ENCODE measurements at regions not wholly inside any gene's neighbourhood (a gene's known extent, or its start where the extent isn't known, plus 50 kb on each side); places are given as distances from the start of the nearest gene placed in this dataset.

DNA sequence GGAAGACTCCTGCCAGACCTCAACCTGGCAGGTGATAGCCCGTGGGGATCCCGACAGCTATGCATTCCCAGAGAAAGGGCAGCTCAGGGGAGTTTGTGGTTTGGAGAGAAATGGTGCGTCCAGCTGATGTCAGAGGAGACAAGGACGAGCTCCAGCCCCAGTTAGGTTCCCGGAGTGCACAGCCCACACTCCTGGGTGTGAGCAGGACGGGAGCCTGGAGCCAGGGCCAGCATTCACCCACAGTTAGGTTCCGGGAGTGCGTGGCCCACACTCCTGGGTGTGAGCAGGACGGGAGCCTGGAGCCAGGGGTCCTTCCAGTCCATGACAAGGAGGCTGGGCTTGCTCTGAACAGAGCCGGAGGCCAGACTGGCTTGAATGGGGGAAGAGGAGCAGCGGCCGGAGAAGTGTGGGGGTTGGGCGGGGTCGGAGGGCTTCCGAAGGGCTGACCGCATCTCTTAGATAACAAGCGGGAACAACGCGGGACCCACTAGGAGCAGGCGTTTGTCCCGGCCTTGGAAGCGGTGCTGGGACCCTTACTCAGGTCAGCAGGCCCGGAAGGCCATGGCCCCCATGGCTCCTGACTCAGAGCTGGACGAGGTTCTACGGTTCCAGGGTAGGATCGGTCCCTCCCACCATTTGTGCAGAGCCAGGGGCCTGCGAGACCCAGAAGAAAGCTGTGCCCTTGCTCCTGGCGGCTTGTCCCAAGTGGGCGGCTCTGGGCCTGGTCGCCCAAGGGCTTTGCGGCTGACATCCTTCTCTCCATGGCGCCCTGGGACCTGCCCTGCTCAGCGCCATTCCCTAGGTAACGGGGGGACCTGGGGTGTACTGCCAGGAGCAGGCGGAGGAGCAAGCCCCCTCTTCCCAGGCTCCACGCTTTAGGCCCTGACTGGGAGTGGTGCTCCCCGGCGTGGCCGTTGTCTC is 185.6 kb downstream of the RTP5 start:
- TF ChIP-seq TCF12 (IDR thresholded peaks at IDR 0.05; ENCODE audit: low read depth) (no peak), CREB1 (IDR thresholded peaks at IDR 0.05; ENCODE audit: low read depth) (no peak), RAD21 (IDR thresholded peaks at IDR 0.05; ENCODE audit: low read depth) (no peak), CEBPB (IDR thresholded peaks at IDR 0.05) (no peak), EGR1 (IDR thresholded peaks at IDR 0.05) (no peak), EP300 (IDR thresholded peaks at IDR 0.05; ENCODE audit: borderline replicate concordance) (no peak), TEAD4 (IDR thresholded peaks at IDR 0.05) (no peak), ZBTB7A (IDR thresholded peaks at IDR 0.05; ENCODE audit: low read depth) (no peak), TAF1 (IDR thresholded peaks at IDR 0.05; ENCODE audit: low read depth) (no peak), REST (IDR thresholded peaks at IDR 0.05; ENCODE audit: low read depth) (no peak), NFIC (IDR thresholded peaks at IDR 0.05) (no peak), YY1 (IDR thresholded peaks at IDR 0.05; ENCODE audit: low read depth) (no peak), FOXM1 (IDR thresholded peaks at IDR 0.05; ENCODE audit: borderline replicate concordance, low read depth) (no peak)
- TF ChIP-seq, protein P1, sequence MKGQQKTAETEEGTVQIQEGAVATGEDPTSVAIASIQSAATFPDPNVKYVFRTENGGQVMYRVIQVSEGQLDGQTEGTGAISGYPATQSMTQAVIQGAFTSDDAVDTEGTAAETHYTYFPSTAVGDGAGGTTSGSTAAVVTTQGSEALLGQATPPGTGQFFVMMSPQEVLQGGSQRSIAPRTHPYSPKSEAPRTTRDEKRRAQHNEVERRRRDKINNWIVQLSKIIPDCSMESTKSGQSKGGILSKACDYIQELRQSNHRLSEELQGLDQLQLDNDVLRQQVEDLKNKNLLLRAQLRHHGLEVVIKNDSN (IDR thresholded peaks at IDR 0.05) = no peak

DNA sequence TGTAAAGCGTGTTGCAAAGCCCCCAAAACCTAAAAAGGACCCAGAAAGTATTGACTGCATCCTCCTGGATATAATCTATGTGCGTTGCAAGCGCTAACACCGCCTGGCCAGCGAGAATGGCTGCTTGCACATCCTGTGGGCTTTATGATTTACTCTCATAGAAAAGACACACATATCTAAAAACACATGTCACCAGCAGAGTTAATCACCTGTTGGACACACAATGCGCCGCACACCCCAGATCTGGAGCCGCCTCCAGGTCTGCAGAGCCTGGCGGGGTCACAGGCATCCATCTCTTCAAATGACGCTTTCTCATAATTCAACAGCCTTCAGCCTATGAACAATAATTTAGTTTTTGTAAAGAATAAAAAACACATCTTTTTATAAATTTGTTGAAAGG is 186.5 kb downstream of the RTP5 start:
- no peak for TF ChIP-seq ZBTB7A (IDR thresholded peaks at IDR 0.05; ENCODE audit: low read depth)
- no peak for TF ChIP-seq RAD21 (IDR thresholded peaks at IDR 0.05; ENCODE audit: low read depth)

- TF ChIP-seq, protein P2, sequence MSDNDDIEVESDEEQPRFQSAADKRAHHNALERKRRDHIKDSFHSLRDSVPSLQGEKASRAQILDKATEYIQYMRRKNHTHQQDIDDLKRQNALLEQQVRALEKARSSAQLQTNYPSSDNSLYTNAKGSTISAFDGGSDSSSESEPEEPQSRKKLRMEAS (IDR thresholded peaks at IDR 0.05) = no peak
- no peak for TF ChIP-seq NFIC (IDR thresholded peaks at IDR 0.05)
- TF ChIP-seq TAF1 (IDR thresholded peaks at IDR 0.05; ENCODE audit: low read depth) = no peak
- TF ChIP-seq RAD21 (IDR thresholded peaks at IDR 0.05; ENCODE audit: low read depth) = no peak
- no peak for TF ChIP-seq CEBPB (IDR thresholded peaks at IDR 0.05)
- no peak for TF ChIP-seq TEAD4 (IDR thresholded peaks at IDR 0.05)
- TF ChIP-seq CREB1 (IDR thresholded peaks at IDR 0.05; ENCODE audit: low read depth) = no peak
- TF ChIP-seq, protein P1 (IDR thresholded peaks at IDR 0.05) = no peak
- no peak for TF ChIP-seq EGR1 (IDR thresholded peaks at IDR 0.05)
- TF ChIP-seq ZBTB7A (IDR thresholded peaks at IDR 0.05; ENCODE audit: low read depth) = no peak
- no peak for TF ChIP-seq FOXM1 (IDR thresholded peaks at IDR 0.05; ENCODE audit: borderline replicate concordance, low read depth)
- no peak for TF ChIP-seq REST (IDR thresholded peaks at IDR 0.05; ENCODE audit: low read depth)
- TF ChIP-seq TCF12 (IDR thresholded peaks at IDR 0.05; ENCODE audit: low read depth) = no peak
- TF ChIP-seq YY1 (IDR thresholded peaks at IDR 0.05; ENCODE audit: low read depth) = no peak
- no peak for TF ChIP-seq EP300 (IDR thresholded peaks at IDR 0.05; ENCODE audit: borderline replicate concordance)
These were observed 187.3 kb downstream of the RTP5 start for GRCh38 chr2:242056785-242057184.

- TF ChIP-seq EP300 (IDR thresholded peaks at IDR 0.05; ENCODE audit: borderline replicate concordance) = no peak
- TF ChIP-seq TCF12 (IDR thresholded peaks at IDR 0.05; ENCODE audit: low read depth) = no peak
- TF ChIP-seq TAF1 (IDR thresholded peaks at IDR 0.05; ENCODE audit: low read depth) = no peak
- TF ChIP-seq FOXM1 (IDR thresholded peaks at IDR 0.05; ENCODE audit: borderline replicate concordance, low read depth) = no peak
- no peak for TF ChIP-seq CREB1 (IDR thresholded peaks at IDR 0.05; ENCODE audit: low read depth)
- TF ChIP-seq, protein P2 (IDR thresholded peaks at IDR 0.05) = no peak
- TF ChIP-seq NFIC (IDR thresholded peaks at IDR 0.05) = no peak
- TF ChIP-seq ZBTB7A (IDR thresholded peaks at IDR 0.05; ENCODE audit: low read depth) = no peak
These were observed 188.0 kb downstream of the RTP5 start for GRCh38 chr2:242057379-242058040.

DNA sequence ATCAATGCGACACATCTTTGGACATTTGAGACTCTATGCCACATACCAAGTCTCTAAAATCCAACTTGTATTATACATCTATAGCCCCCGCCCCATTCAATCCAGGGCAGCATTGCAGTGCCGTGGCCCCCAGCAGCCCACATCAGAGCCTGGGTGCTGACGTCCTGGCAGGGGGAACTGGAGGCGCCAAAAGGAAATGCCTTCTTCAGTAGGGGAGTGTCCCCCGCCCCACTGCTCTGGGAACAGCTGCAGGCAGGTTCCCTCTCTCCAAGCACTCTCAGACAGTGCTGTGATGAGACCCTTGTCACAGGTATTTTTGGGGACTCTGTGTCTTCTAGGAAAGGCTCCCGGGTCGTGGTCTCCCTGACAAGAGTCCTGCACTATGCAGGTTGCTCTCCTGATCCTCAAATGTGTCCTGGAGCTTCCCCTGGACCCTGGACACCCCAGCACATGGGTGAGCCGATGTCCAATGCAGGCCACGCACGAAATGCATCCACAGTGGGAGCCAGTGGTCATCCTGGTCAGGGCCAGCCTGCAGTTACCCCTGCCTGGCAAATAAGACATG is 188.7 kb downstream of the RTP5 start:
- TF ChIP-seq EGR1 (IDR thresholded peaks at IDR 0.05) (no peak), RAD21 (IDR thresholded peaks at IDR 0.05; ENCODE audit: low read depth) (no peak), TCF12 (IDR thresholded peaks at IDR 0.05; ENCODE audit: low read depth) (no peak), ZBTB7A (IDR thresholded peaks at IDR 0.05; ENCODE audit: low read depth) (no peak), TAF1 (IDR thresholded peaks at IDR 0.05; ENCODE audit: low read depth) (no peak), REST (IDR thresholded peaks at IDR 0.05; ENCODE audit: low read depth) (no peak), TEAD4 (IDR thresholded peaks at IDR 0.05) (no peak), YY1 (IDR thresholded peaks at IDR 0.05; ENCODE audit: low read depth) (no peak), CREB1 (IDR thresholded peaks at IDR 0.05; ENCODE audit: low read depth) (no peak), EP300 (IDR thresholded peaks at IDR 0.05; ENCODE audit: borderline replicate concordance) (no peak)
- TF ChIP-seq, protein P2 (IDR thresholded peaks at IDR 0.05) = no peak
- TF ChIP-seq, protein P1 (IDR thresholded peaks at IDR 0.05) = no peak

Data from Ishikawa (cell line).